Activated CD8-positive, alpha-beta T cell treated with anti-CD3 and anti-CD28 coated beads for 36 hours (primary cell): ENCODE measurements at regions not wholly inside any gene's neighbourhood (a gene's known extent, or its start where the extent isn't known, plus 50 kb on each side); places are given as distances from the start of the nearest gene placed in this dataset.

ENCODE experiments used
- ATAC-seq: fragments of 200-7000 bp; cut with Tn5 transposase; one replicate; pipeline ENCODE4 v1.10.0; 2021; ENCODE audit warnings: mild to moderate bottlenecking, moderate library complexity
- CTCF ChIA-PET: fragments of 350-600 bp; sonication (Branson Sonifier 250); formaldehyde crosslinking; loops from one replicate; lab custom pipeline; 2021; ENCODE audit warnings: antibody characterized with exemption; lab: Charles Lee
- POLR2A ChIA-PET: fragments of 350-600 bp; sonication (Branson Sonifier 250); formaldehyde crosslinking; loops from one replicate; lab custom pipeline; 2021; ENCODE audit warnings: antibody characterized with exemption; lab: Charles Lee
- DNase-seq: peaks from one replicate; pipeline ENCODE4 v3.0.0-alpha.2; 2020
- H3K27ac Mint-ChIP-seq: one replicate; pipeline ENCODE4 v1.8.0; 2021; ENCODE audit warnings: mild to moderate bottlenecking, mixed read lengths
- H3K27me3 Mint-ChIP-seq: one replicate; pipeline ENCODE4 v1.8.0; 2021; ENCODE audit warnings: mixed read lengths
- H3K36me3 Mint-ChIP-seq: one replicate; pipeline ENCODE4 v1.8.0; 2021; ENCODE audit warnings: low read depth, mixed read lengths
- H3K4me1 Mint-ChIP-seq: one replicate; pipeline ENCODE4 v1.8.0; 2021; ENCODE audit warnings: low read depth, mixed read lengths
- H3K4me3 Mint-ChIP-seq: one replicate; pipeline ENCODE4 v1.8.0; 2021; ENCODE audit warnings: mild to moderate bottlenecking, moderate library complexity, mixed read lengths
- H3K9me3 Mint-ChIP-seq: one replicate; pipeline ENCODE4 v1.8.0; 2021; ENCODE audit warnings: mixed read lengths
- CTCF ChIP-seq: fragments of 200-600 bp; IDR thresholded peaks from one replicate; pipeline ENCODE4 v1.8.0; 2022; ENCODE audit warnings: antibody characterized with exemption, mild to moderate bottlenecking
- intact Hi-C: fragments of 100-400 bp; cut with micrococcal nuclease; formaldehyde crosslinking; loops from one replicate; pipeline ENCODE4 v1.10.0; 2022

GRCh38 chr2:224194161-224194560 is 155.1 kb upstream of the SERPINE2 start:
- H3K9me3 Mint-ChIP-seq = no peaks in the 10 kb centered on the region
- H3K4me1 Mint-ChIP-seq = no peaks in the 10 kb centered on the region
- H3K4me3 Mint-ChIP-seq = no peak overlapping the region
- POLR2A ChIA-PET = no interaction called here
- H3K27me3 Mint-ChIP-seq = peaks cover 2% of the 10 kb centered on the region
- no peak overlapping the region for H3K27ac Mint-ChIP-seq
- TF ChIP-seq CTCF = no peak
- intact Hi-C loops = no loop called here
- no peak for ATAC-seq
- H3K36me3 Mint-ChIP-seq = no peaks in the 10 kb centered on the region
- CTCF ChIA-PET = no interaction called here
- DNase-seq = no peak

GRCh38 chr2:224191465-224191864 is 152.4 kb upstream of the SERPINE2 start:
- peaks cover 4% of the 10 kb centered on the region for H3K27me3 Mint-ChIP-seq
- no peak overlapping the region for H3K27ac Mint-ChIP-seq
- no peaks in the 10 kb centered on the region for H3K4me1 Mint-ChIP-seq
- intact Hi-C loops = no loop called here
- no peaks in the 10 kb centered on the region for H3K9me3 Mint-ChIP-seq
- no peak overlapping the region for H3K4me3 Mint-ChIP-seq
- H3K36me3 Mint-ChIP-seq = no peaks in the 10 kb centered on the region
- ChIA-PET POLR2A (no interaction called here), CTCF (interaction anchor here (1.3 kb wide), 1 partner anchor 198 kb away, joined by 3 read pairs; no protein-coding TSS in a partner anchor)
- no peak for TF ChIP-seq CTCF
- ATAC-seq = no peak
- no peak for DNase-seq

- POLR2A ChIA-PET = no interaction called here
- Mint-ChIP-seq H3K9me3 (no peaks in the 10 kb centered on the region), H3K4me1 (no peaks in the 10 kb centered on the region), H3K27me3 (peaks cover 4% of the 10 kb centered on the region), H3K4me3 (no peak overlapping the region), H3K27ac (no peak overlapping the region), H3K36me3 (no peaks in the 10 kb centered on the region)
- no peak for DNase-seq
- intact Hi-C loops = no loop called here
- no peak for TF ChIP-seq CTCF
- ATAC-seq = no peak
- CTCF ChIA-PET = interaction anchor here (1.3 kb wide), 1 partner anchor 197 kb away, joined by 3 read pairs; no protein-coding TSS in a partner anchor
These were observed 151.8 kb upstream of the SERPINE2 start for GRCh38 chr2:224190936-224191270.

- no peak for DNase-seq
- CTCF ChIA-PET = interaction anchor here (1.3 kb wide), 1 partner anchor 196 kb away, joined by 3 read pairs; no protein-coding TSS in a partner anchor
These were observed 151.3 kb upstream of the SERPINE2 start for GRCh38 chr2:224190234-224190935.

More at GRCh38 chr2:224190234-224190935, 151.3 kb upstream of the SERPINE2 start:
- H3K27ac Mint-ChIP-seq = no peak overlapping the region
- POLR2A ChIA-PET = no interaction called here
- intact Hi-C loops = no loop called here
- H3K4me3 Mint-ChIP-seq = no peak overlapping the region
- H3K36me3 Mint-ChIP-seq = no peaks in the 10 kb centered on the region
- TF ChIP-seq CTCF = no peak
- H3K4me1 Mint-ChIP-seq = no peaks in the 10 kb centered on the region
- no peak for ATAC-seq
- H3K27me3 Mint-ChIP-seq = peaks cover 4% of the 10 kb centered on the region
- no peaks in the 10 kb centered on the region for H3K9me3 Mint-ChIP-seq
